ENCODE measurements at regions not wholly inside any gene's neighbourhood (a gene's known extent, or its start where the extent isn't known, plus 50 kb on each side); places are given as distances from the start of the nearest gene placed in this dataset.

DNA sequence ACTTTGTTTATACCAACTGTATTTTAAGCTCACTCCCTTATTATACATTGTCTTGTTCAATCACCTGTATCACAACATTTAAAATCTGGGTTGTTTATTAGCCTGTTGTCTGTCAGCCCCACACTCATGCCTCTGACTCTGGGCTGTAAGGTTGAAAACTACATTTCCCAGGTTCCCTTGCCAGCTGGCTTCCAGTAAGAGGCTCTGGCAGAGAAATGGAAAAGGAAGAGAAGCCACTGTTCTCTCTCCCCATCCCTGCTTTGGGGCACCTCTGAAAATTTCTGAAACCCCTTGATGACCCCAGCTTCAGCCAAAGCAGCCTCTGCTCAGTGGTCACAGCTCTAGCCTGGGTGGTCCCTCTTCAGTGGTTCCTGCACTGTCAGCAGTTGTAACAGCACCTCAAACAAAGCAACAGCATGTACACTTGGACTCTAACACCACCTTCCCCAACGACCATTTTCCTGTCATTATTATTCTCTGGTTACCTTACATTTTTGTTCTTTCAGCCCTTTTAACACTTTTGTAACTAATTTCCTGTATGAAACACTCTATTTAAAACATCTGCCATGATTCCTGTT is 108.9 kb upstream of the LGALSL start:
- no peak for DNase-seq

DNA sequence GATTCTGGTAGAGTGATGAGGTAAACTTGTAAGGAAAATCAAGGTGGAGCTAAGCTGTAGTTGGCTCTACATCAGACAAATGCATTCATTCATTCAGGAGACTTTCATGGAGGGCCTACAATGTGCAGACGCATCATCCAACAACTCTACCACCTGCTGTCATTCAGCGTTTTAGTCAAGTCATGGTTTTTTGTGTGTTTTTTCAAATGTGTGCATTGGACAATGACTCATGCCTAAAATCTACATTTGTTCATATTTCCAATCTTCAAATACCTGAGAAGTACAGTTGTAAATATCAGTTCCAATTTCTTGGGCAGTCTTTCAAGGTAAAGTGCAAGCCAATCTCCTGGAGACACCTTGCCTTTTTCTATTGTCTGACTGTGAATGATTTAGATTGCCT is 108.0 kb upstream of the LGALSL start:
- DNase-seq = no peak

DNA sequence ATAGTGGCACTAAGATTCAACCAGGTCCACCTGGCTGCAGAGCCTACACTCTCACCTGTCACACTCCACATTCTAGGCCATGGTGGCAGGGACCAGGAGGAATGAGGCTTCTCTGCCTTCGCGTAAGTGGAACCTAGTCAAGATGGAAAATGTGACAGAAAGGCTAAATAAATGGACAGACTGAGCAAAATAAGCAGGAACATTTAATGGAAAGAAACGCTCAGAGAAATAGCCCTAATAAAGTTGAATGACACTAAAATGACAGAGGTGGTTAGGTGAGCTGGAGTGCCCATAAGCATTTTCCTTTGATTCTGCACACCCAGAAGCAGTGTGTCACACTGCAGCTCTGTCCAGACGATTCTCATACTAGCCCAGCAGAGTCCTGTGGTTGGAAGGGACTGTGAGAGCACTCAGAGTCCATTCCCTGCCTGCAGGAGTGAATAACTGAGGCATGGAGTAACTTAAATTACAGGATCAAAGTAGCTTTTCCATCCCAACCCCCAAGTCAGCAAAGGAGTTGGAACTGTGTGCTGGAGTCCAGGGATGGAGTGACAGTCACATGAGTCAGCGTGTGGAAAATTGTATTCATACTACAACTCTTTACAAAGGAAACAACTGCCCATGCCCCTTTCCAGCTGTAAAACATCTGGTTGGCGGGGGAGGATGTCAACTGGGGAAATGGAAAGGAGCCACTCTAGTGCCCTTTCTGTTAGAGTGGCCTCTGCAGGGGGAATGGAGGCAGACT is 105.4 kb upstream of the LGALSL start:
- DNase-seq = no peak

DNA sequence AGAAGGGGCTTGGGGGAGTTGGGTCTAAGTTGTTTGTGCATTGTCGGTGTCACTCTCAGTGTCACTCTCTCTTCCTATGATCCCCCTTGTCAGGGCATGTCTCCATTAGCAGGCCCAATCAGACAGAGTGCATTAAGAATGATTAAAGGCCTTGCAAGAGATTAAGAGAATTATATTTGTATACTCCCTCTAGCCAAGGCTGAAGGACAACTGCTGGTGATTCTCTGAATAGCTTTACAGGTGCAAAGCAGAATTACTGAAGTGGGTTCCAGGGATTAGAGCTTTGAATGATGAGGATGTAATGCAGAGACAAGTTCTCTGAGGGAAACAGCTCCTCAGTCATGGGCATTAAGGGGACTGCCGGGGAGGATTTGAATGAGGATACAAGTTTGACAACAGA is 104.8 kb upstream of the LGALSL start:
- no peak for DNase-seq

DNA sequence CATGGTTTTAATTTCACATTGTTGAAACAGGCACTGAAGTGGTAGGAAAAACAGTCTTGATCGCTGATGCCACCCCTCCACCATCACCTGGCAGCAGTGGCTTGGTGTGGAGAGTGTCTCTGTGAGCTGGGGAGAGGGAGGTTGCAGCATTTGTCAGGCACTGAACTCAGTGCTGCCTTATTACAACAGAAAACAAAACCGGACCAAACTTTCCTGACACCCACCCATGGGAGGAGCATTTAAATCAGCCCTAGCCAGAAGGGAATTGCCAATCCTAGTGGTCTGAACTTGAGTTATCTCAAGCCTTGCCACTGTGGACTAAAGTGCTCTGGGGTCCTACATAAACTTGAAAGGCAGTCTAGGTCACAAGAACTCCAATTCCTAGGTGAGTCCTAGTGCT is 103.0 kb upstream of the LGALSL start:
- DNase-seq = no peak

DNA sequence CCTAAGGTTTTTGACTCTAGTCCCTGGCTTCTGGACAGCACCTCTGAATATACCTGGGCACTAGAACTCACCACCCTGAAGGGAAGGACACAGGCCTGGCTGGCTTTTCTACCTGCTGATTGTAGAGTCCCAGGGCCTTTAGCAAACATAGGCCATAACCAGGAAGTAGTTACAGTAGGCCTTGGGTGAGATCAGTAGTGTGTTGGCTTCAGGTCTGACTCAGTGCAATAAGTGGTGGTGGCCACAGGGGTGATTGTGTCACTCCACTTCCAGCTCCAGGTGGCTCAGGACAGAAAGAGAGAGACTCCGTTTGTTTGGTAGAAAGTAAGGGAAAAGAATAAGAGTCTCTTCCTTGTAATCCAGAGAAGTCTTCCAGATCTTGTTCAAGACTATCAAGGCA is 101.7 kb upstream of the LGALSL start:
- DNase-seq = no peak

DNA sequence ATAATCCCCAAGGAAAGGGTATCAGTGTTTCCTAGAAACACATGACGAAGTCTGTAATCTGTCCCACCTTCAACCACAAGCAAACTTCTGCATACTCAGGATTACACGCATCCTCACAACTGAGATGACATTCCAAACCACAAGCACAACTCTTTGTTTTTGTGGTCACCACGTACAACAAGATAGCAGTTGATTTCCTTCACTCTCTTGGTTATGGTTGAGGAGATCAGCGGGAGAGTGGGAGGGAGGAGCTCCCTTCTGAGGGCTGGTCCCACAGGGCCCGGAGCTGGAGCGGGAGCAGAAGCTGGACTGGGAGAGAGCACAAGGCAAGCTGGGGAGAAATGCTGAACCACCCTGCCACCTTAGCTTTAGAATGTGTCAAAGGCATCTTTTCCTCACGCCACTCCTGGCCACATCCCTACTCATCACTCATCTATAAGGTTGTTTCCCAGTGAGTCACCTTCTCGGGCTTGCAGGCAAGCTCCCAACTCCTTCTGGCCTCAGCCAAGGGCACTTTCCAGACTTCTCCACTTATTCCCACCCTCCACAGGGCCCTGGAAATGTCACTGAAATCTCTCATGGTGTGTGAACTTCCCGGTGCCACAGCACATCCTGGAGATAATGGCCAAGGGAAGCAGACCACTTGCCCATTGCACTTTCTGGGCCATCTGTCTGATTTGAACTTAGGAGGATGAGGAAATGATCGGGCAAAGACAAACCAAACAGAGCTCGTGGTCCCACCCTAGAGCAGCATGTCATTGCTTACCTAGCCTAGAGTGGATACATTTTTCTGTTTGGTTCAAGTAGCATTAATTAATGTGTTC is 98.9 kb upstream of the LGALSL start:
- DNase-seq = no peak

DNA sequence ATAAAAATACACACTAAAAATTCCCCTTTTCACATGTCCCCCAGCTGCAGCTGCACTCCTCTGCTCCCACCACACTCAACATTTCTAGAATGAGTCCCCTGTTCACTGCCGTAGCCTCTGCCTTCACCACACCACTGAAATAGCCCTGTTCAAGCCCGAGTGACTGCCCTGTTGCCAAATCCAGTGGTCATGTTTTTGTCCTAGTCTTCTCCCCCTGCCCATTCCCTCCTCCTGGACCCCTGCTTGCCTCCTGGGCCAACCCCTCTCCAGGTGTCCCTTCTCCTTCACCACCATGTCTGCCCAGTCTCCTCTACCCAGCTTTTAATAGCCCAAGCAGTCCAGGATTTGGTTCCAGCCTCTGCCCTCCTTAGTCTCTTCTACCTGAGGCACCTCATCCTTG is 97.1 kb upstream of the LGALSL start:
- DNase-seq = no peak

DNA sequence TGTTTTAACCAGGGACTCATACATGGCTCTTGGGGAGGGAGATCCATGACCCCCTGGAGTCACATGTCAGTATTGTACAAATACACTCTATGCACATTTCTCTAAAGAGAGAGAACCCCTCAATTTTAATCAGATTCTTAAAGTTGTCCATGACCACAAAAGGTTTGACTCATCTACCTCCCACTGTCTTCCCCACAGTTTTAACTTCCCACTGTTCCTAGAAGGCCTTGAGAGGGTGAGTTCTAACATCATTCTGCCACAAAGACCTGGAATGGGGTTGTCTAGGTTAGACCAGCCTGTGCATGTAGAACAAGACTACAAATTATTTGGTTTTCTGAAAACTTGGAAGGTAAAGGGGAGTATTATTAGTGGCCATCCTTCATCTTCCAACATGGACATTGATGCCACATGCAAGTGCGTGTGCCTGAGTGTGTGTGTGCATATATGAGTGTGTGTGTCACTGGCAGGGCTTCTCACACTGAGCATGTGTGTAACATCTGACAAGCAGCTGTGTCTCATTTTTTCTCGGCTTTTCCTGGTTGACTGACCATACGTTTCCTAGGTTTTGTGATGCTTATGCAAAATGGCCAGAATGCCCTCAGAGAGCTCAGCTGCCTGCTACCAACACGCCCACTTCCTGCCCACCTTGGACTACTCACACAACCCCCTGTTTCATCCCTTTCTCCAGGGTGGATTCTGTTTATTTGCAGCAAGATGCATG is 94.6 kb upstream of the LGALSL start:
- DNase-seq = no peak

DNA sequence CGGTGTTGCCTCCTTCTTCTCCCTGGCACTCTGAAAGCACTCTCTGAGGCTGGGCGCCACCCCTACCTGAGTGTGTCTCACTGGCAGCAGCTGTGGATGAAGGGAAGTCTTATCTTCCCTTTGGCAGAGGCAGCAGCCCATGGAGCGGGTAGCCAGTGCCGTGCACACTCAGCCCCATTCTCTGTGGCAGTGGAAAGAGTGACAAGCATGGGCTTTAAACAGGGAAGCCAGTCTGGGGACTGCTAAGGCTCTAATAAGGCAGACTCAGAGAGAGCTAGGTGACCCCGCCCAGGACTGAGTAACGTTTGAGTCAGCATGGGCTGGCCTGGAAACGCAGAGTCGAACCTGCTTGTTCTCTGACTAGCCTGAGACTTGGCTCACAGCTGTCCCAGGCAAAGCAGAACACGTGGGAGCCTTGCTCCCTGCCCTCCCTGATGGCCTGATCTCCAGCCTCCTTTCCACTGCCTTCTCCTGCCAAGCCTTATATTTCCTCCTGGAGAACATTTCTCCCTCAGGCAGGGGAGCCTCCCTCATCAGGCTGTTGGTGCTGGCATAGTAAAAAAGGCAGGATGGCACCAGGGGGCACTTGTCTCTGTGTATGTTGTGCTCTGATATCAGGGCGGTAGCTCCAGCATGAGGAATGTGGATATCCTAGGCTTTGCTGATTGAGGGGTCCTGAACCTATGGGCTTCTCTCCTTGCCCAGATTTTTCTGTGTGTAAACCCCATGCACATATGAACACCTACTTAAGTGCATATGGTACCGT is 93.9 kb upstream of the LGALSL start:
- DNase-seq = peak; percentile 67 to 74

DNA sequence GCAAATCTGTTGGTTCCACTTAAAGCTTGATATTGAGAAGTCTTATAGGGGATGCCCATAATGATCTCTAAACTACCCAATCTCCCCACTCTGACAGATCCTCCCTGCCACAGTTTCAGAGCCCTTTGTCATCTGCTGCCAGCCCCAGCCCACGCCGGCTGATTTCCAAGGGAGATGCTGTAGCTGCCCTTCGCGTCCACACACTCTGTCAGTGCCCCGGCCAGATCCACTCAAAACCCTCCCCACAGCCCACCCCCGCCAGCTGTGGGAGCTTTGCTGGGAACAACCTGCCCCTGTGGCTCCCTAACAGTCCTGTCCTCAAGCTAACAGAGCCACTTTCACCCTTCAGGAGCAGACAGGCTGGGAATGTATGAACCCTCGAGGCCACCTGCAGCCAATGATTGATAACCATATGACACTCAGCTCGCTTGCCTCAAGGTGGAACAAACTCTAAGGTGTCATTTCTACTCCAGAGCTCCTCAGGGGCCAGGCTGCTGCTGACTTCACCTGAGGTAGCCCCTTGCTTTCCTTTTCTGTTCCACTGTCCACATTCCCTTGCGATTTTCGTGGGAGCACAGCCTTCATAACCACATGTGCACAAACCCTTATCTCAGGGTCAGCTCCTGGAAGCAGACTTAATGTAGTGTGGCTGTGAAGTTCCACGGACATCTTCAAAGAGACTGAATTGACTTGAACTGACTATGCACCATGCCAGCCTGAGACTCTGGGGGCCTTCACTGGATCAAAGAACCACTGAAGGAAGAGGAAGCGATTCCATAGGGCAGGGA is 92.6 kb upstream of the LGALSL start:
- no peak for DNase-seq

DNA sequence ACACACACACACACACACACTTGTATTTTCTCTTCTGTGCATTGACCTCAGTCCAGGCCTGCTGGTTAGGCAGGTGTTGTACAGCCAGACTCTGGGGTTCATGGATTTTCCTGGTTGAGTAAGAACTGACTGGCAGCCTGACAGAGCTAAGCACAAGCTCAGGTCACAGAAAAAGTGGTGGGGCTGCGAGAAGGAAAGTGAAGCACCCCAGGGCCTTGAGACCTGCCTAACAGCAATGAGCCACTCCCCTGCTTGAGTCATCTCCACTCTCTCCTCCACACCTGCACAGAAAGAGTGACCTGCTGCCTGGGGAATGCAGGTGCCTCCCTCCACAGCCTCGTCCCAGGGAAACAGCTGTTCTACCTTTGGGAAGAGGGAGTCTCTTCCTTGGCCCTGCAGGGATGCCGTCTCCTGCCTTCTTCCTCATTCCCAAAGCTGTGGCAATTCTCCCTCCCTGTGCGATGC is 91.4 kb upstream of the LGALSL start:
- no peak for DNase-seq

DNA sequence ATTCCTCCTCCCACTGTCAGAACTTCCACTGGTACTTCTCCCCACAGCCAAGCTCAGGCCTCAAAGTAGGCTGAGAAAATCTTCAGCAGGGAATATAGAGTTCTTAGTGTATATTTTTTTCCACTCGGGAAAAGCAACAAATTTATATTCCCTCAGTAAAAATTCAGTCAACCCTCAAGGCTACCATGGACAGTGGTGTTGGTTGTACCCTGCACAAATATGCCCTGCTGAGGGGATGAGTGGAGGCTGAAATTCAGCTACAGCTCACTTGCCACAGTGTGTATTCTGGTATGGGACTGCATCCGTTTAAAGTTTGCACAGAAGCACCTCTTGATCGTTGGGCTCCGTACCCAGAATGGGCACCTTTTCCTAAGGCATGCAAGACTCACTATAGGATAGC is 90.8 kb upstream of the LGALSL start:
- DNase-seq = no peak

DNA sequence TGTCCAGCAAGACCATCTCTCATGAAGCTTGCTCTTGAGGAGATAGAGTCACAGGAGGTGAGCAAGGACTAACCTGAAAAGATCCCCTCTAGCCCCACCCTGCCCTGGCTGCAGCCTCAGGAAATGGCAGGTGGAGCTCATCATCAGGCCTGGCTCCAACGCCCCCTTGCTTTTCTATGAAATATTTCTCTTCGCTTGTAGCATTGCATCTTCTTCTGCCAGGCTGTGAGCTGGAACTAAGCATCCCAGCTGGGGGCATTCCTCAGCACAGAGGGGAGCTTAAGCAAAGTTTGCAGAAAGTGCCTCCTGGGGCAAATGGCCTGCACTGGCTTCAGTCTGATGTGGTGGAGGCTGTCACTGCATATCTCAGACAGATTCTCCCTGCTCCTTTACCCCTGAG is 90.1 kb upstream of the LGALSL start:
- DNase-seq = no peak

DNA sequence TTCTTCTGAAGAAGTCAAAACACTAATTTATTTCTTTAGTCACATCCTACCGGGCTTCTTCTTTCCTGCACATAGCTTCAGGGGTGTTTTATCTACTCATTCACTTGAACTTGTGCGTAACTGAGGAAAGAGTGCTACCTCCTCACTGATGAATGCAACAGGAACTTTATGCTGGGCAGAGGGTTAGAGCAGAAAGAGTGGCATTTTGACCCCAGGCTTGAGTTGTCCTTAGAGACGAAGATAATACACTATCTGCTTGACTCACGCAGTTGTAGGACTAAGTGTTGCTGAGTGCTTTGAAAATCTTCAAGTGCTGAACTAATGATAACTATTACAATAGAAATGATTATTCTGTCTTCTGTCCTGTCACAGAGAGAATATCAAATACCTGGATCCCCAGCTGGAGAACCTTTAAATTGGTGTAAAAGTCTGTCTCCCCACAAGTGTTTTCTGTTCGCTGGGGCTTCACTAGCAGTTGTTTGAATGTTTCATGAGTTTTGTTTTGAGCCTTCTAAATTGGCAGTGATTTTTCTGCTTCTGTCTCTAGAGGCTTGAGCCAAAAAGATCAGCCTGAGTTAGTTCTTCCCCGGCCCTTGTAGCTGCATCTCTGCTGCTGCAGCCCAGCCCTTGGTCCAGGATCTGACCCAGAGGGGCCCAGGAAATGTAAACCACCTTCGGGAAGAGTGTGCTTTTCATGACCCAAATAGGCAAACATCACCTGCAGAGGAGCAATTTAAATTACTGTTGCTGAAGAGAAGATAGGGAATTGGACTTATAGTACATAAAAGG is 86.3 kb upstream of the LGALSL start:
- DNase-seq = no peak

DNA sequence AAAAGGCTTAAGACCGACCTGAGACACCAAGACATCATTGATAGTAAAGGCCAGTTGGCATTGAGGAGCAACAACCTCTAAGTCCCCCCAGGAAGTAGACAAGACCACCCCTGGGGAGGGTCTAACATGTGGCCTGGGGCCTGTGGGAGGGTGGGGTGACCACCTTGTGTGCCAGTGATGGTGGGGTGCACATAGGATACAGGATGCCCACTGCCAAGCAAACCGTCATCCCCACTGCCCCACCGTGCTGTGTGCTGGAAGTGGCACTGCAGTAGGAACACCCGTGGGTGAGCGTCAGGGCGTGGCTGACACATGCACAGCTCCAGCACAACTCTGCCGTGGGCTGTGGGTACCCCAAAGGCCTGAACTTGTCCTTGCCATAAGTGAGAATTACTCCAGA is 84.3 kb upstream of the LGALSL start:
- DNase-seq = no peak

DNA sequence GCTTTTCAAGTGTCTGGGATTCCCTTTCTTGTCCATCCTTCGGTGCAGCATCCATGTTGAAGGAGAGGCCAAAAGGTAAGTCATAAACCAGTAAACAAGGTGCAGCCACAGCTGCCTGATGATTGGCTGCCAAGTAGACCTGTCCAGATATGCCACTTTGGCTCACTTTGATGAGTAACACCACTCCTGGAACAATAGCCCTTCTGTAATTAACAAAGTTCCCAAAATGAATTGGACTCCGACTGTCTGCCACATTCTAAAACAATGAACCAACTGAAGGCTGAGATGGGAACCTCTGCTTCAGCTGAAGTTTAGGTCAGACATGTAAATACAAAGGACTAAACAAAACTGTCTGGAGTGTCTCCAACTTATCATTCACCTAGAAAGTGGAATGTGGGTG is 82.2 kb upstream of the LGALSL start:
- no peak for DNase-seq

DNA sequence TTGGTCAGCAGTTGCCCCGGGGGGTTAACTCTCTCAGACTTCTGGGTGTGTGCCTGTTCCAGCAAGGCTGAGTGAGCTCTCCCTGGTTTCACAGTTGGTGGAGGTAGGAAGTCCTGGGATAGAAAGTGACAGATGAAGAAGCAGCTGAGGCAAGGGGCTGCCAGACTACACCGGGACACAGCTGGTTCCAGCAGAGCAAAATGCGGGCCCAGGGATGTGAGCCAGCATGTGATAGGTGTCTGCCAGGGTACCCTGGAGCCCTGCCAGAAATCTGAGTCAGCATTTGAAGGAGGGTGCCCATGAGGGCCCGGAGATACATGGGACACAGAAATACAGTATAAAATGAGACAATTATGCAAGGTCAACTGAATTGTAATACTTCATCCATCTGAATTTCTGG is 79.3 kb upstream of the LGALSL start:
- no peak for DNase-seq

DNA sequence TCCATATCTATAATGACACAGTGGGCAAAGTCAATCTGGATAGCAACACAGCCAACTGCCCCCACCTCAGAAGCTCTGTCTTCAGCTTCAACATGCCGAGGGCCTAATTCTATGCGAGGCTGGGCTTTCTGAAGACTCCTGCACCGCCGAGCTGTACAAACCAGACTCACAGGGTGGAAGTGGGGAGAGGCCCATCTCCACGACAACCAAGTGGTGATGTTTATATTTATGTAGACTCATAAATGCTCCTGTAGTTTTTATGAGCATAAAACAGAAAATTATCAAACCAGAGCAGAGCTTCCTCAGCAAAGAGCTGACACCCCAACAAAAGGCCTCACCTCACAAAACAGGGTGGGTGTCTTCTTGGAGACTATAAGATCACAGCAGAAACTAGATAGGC is 77.0 kb upstream of the LGALSL start:
- no peak for DNase-seq

DNA sequence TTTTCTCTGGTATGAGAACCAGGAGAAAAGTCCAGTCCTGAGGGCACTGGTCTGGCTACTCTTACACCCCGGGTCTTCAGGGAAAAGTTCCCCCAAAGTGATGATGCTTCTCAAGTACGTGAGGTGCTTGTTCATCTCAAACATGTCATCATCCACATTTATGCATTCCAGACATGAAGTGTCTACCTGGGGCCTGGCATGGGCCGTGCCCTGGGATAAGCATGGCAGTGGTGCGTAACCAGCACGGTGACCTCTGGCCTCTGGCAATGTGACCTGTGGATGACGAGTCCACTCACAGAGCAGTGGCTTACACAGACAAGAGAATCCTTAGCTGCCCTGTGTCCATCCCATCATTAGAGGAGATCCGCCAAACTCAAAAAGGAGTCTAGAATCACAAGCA is 74.8 kb upstream of the LGALSL start:
- no peak for DNase-seq
